Smooth muscle cell (in vitro differentiated cells): ENCODE measurements at regions not wholly inside any gene's neighbourhood (a gene's known extent, or its start where the extent isn't known, plus 50 kb on each side); places are given as distances from the start of the nearest gene placed in this dataset.
"Not testable (repeated sequence)": the region's sequence is repeated elsewhere in the genome, so short reads cannot be mapped to it uniquely, and the experiment has no call there.

Experiments
- DNase-seq: peaks from one replicate; lab custom pipeline; 2025; ENCODE audit not compliant: unreplicated experiment; lab: John Stamatoyannopoulos, UW
- H2AFZ ChIP-seq: fragments of 200-600 bp; sonication (generic); 2 replicates; pipeline ENCODE4 v1.6.0; 2016; ENCODE audit warnings: antibody characterized with exemption, low read depth, mild to moderate bottlenecking
- H3F3A ChIP-seq: fragments of 200-600 bp; sonication (generic); 2 replicates; pipeline ENCODE4 v1.6.0; 2017; ENCODE audit warnings: antibody characterized with exemption, low read depth
- H3K27ac ChIP-seq: fragments of 200-600 bp; sonication (generic); 2 replicates; pipeline ENCODE4 v1.5.1; 2016; ENCODE audit warnings: low read depth, mild to moderate bottlenecking
- H3K27me3 ChIP-seq: fragments of 200-600 bp; sonication (generic); 2 replicates; pipeline ENCODE4 v1.6.1; 2016; ENCODE audit warnings: low read depth, mild to moderate bottlenecking
- H3K36me3 ChIP-seq: fragments of 200-600 bp; sonication (generic); 2 replicates; pipeline ENCODE4 v1.5.1; 2016; ENCODE audit warnings: low read depth
- H3K4me1 ChIP-seq: fragments of 200-600 bp; sonication (generic); 2 replicates; pipeline ENCODE4 v1.5.1; 2016; ENCODE audit warnings: low read depth
- H3K4me2 ChIP-seq: fragments of 200-600 bp; sonication (generic); 2 replicates; pipeline ENCODE4 v1.6.0; 2016; ENCODE audit warnings: mild to moderate bottlenecking
- H3K4me3 ChIP-seq: fragments of 200-600 bp; sonication (generic); 2 replicates; pipeline ENCODE4 v1.5.1; 2016; ENCODE audit warnings: mild to moderate bottlenecking
- H3K79me2 ChIP-seq: fragments of 200-600 bp; sonication (generic); 2 replicates; pipeline ENCODE4 v1.6.0; 2016; ENCODE audit warnings: low read depth, mild to moderate bottlenecking
- H3K9ac ChIP-seq: fragments of 200-600 bp; sonication (generic); 2 replicates; pipeline ENCODE4 v1.6.0; 2016; ENCODE audit warnings: low read depth
- H3K9me3 ChIP-seq: fragments of 200-600 bp; sonication (generic); replicated peaks from 2 replicates; pipeline ENCODE4 v1.5.1; 2016; ENCODE audit warnings: low read depth
- H4K20me1 ChIP-seq: fragments of 200-600 bp; sonication (generic); 2 replicates; pipeline ENCODE4 v1.6.0; 2016; ENCODE audit warnings: low read depth
- WGBS: methylation state at CpG from one replicate; pipeline ENCODE4 v1.1.7; 2016; ENCODE audit warnings: low lambda C conversion rate; 5-methylcytosine and 5-hydroxymethylcytosine counted together
- TF ChIP-seq, protein P1 (sequence below): fragments of 200-600 bp; sonication (generic); IDR thresholded peaks from 2 replicates; pipeline ENCODE4 v1.5.1; 2017; ENCODE audit warnings: borderline replicate concordance, mild to moderate bottlenecking, antibody characterized with exemption; ENCODE audit not compliant: insufficient read depth, poor library complexity, severe bottlenecking

DNA sequence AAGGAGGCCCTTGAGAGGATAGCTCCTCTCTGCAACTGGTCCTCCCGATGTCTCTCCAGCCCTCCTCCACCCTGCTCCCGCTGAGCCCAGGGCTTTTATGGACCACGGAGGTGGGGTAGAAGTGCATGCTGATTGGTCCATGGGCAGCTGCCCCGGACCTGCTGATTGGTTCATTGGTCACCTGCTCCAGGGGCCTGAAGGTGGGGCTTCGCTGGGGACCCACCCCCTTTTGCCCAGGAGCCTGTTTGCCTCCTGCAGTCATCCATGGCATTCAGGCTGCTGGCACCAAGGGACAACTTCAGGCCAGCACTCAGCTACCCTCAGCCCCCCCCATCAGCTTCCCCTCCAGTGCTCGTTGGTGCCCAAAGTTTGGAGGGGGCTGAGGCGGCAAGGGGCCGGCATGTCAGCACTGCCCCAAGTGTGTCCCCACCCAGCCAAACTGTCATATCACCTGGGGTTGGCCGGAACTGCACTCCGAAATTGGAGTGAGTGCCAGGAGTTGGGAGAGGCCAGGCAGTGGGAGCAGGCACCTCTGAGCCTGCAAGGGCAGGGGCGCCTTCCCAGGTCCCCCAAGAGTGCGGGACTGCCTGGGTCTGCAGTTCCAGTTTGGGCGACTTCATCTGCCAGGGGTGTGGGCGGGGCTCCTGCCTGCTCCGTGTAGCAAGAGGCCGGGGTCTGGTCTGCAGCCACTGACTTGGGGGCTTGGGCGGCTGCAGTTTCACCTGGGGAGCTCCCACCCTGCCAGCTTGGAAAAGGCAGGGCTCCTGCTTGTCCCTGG, 288.9 kb downstream of the RDH14 start:
- 96% methylated on average over 17 of the region's 17 CpGs for whole genome bisulfite sequencing

DNA sequence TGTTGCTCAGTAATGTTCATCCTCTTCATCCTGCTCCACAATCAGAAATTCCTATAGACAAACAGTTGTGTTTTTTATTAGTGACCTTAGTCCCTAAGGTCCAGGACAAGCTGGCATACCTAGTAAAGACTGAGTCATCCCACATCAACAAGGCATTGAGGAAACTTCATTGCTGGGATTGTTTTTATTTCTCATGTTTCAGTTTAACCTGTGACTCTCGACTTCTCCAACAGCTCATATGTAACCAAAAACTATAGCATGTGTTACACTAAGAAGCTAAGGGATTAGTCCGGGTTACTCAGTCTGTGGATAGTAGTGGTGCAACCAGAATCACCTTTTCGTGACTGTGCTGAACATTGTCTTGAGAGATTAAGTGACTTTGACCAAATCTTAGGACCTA, 292.1 kb downstream of the RDH14 start:
- H3F3A ChIP-seq, result no peaks in the 10 kb centered on the region
- no peaks in the 10 kb centered on the region for H3K4me1 ChIP-seq
- H3K27me3 ChIP-seq, result no peaks in the 10 kb centered on the region
- no peak overlapping the region for H2AFZ ChIP-seq
- no peaks in the 10 kb centered on the region for H3K9me3 ChIP-seq
- H3K79me2 ChIP-seq, result no peaks in the 10 kb centered on the region
- DNase-seq, result no peak
- no peak overlapping the region for H3K4me3 ChIP-seq
- no peak overlapping the region for H3K4me2 ChIP-seq
- no peaks in the 10 kb centered on the region for H3K36me3 ChIP-seq
- 96% methylated on average over 3 of the region's 3 CpGs for WGBS
- H4K20me1 ChIP-seq, result no peaks in the 10 kb centered on the region
- H3K9ac ChIP-seq, result no peak overlapping the region
- H3K27ac ChIP-seq, result no peak overlapping the region
- TF ChIP-seq, protein P1, sequence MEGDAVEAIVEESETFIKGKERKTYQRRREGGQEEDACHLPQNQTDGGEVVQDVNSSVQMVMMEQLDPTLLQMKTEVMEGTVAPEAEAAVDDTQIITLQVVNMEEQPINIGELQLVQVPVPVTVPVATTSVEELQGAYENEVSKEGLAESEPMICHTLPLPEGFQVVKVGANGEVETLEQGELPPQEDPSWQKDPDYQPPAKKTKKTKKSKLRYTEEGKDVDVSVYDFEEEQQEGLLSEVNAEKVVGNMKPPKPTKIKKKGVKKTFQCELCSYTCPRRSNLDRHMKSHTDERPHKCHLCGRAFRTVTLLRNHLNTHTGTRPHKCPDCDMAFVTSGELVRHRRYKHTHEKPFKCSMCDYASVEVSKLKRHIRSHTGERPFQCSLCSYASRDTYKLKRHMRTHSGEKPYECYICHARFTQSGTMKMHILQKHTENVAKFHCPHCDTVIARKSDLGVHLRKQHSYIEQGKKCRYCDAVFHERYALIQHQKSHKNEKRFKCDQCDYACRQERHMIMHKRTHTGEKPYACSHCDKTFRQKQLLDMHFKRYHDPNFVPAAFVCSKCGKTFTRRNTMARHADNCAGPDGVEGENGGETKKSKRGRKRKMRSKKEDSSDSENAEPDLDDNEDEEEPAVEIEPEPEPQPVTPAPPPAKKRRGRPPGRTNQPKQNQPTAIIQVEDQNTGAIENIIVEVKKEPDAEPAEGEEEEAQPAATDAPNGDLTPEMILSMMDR, result no peak

More for the DNA sequence above, 288.9 kb downstream of the RDH14 start:
- Histone ChIP-seq H3K36me3 (no peaks in the 10 kb centered on the region), H3K27me3 (no peaks in the 10 kb centered on the region), H3K27ac (no peak overlapping the region), H3K4me2 (no peak overlapping the region), H4K20me1 (no peaks in the 10 kb centered on the region), H3K4me3 (no peak overlapping the region), H3K9me3 (no peaks in the 10 kb centered on the region), H3K79me2 (no peaks in the 10 kb centered on the region), H3K4me1 (no peaks in the 10 kb centered on the region), H3K9ac (no peak overlapping the region), H2AFZ (no peak overlapping the region), H3F3A (no peaks in the 10 kb centered on the region)
- no peak for DNase-seq
- TF ChIP-seq, protein P1, result no peak

- Histone ChIP-seq H4K20me1 (no peaks in the 10 kb centered on the region), H2AFZ (no peak overlapping the region), H3K36me3 (no peaks in the 10 kb centered on the region), H3K79me2 (no peaks in the 10 kb centered on the region), H3K4me2 (no peak overlapping the region), H3K4me3 (no peak overlapping the region), H3K9me3 (no peaks in the 10 kb centered on the region), H3K27me3 (no peaks in the 10 kb centered on the region), H3F3A (no peaks in the 10 kb centered on the region), H3K27ac (no peak overlapping the region), H3K9ac (no peak overlapping the region), H3K4me1 (no peaks in the 10 kb centered on the region)
- TF ChIP-seq, protein P1, result no peak
- no peak for DNase-seq
- WGBS, result 52% methylated on average over 1 of the region's 1 CpG
Measured at GRCh38 chr2:18267501-18267900, 293.0 kb downstream of the RDH14 start.

- not testable (repeated sequence) for H3K27ac ChIP-seq, H3K4me2 ChIP-seq, H3K27me3 ChIP-seq, H2AFZ ChIP-seq, H3F3A ChIP-seq, H3K36me3 ChIP-seq, H4K20me1 ChIP-seq, H3K9ac ChIP-seq, DNase-seq, H3K9me3 ChIP-seq, H3K4me3 ChIP-seq, H3K79me2 ChIP-seq, H3K4me1 ChIP-seq
- 91% methylated on average over 8 of the region's 8 CpGs for WGBS
Measured at GRCh38 chr2:18266699-18267098, 293.8 kb downstream of the RDH14 start.
